ENCODE measurements at regions not wholly inside any gene's neighbourhood (a gene's known extent, or its start where the extent isn't known, plus 50 kb on each side); places are given as distances from the start of the nearest gene placed in this dataset.

DNA sequence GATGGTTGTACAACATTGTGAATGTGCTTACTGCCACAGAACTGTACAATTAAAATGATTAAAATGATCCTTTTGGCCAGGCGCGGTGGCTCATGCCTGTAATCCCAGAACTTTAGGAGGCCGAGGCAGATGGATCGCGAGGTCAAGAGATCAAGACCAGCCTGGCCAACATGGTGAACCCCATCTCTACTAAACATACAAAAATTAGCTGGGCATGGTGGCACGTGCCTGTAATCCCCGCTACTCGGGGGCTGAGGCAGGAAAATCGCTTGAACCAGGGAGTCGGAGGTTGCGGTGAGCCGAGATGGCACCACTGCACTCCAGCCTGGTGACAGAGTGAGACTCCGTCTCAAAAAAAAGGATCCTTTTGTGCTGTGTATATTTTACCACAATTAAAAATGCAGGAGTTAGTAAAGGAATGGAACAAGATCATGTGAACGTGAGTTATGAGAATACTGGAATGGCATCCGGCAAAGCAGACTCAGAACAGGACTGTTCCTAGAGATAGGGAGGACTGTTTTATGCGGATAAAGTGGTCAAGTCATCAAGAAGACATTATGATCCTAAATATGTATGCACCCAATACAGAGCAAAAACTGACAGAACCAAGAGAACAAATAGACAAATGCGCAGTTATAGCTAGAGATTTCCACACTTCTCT, 58.0 kb upstream of the CLDN5 start:
- Histone ChIP-seq H3K27ac (ENCODE audit: low read length) (no peak overlapping the region), H2AFZ (ENCODE audit: low read depth, low read length) (no peak overlapping the region), H3K9me3 (ENCODE audit: insufficient read depth, low read length) (no peaks in the 10 kb centered on the region), H3K9ac (ENCODE audit: low read length) (no peak overlapping the region), H3K27me3 (ENCODE audit: low read depth, low read length) (no peaks in the 10 kb centered on the region), H3K79me2 (ENCODE audit: low read length) (no peaks in the 10 kb centered on the region), H4K20me1 (ENCODE audit: insufficient read depth, low read length) (no peaks in the 10 kb centered on the region), H3K4me1 (ENCODE audit: low read length) (peaks cover 18% of the 10 kb centered on the region), H3K4me3 (ENCODE audit: low read length) (no peak overlapping the region), H3K4me2 (ENCODE audit: low read length) (no peak overlapping the region), H3K36me3 (replicated peaks; ENCODE audit: low read depth, low read length) (no peaks in the 10 kb centered on the region)
- TF ChIP-seq, protein P1, sequence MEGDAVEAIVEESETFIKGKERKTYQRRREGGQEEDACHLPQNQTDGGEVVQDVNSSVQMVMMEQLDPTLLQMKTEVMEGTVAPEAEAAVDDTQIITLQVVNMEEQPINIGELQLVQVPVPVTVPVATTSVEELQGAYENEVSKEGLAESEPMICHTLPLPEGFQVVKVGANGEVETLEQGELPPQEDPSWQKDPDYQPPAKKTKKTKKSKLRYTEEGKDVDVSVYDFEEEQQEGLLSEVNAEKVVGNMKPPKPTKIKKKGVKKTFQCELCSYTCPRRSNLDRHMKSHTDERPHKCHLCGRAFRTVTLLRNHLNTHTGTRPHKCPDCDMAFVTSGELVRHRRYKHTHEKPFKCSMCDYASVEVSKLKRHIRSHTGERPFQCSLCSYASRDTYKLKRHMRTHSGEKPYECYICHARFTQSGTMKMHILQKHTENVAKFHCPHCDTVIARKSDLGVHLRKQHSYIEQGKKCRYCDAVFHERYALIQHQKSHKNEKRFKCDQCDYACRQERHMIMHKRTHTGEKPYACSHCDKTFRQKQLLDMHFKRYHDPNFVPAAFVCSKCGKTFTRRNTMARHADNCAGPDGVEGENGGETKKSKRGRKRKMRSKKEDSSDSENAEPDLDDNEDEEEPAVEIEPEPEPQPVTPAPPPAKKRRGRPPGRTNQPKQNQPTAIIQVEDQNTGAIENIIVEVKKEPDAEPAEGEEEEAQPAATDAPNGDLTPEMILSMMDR (IDR thresholded peaks at IDR 0.05; ENCODE audit: low read depth, low read length), result no peak
- TF ChIP-seq EZH2phosphoT487 (IDR thresholded peaks at IDR 0.05; ENCODE audit: low read depth), result no peak

DNA sequence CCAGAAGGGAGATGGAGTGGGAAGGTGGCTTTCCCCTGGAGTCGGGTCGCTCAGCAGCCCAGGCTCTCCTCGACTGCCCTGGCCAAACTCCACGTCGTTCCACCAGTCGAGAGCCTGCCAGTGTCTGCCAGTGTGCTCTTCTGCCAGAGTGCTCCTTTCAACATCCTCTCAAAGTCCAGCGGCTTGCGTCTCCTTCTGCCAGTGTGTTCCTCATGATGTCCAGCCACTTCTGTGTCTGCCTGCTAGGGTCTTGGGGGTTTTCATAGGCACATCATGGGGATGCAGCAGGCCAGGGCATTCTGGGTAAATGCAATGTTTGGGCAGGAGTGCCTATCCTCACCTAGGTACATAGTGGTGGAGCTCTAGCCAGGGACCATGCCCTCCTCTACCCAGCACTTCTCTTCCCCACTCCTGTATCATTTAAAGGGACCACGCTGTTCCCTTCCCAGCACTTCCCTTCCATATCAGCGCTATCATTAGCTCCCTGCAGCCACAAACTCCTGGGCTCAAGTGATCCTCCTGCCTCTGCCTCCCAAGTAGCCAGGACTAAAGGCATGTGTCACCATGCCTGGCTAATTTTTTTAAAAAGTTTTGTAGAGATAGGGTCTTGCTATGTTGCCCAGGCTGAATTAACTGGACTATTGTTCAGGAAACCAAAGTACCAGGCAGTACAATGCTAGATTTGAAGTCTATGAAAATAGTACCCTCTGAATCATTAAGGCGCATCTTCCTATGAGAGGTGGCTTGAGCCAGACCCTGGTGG, 62.9 kb upstream of the CLDN5 start:
- Histone ChIP-seq H3K4me1 (ENCODE audit: low read length) (peaks cover under 1% of the 10 kb centered on the region; the same call in 1 of the 2 replicates), H3K4me3 (ENCODE audit: low read length) (no peak overlapping the region)

DNA sequence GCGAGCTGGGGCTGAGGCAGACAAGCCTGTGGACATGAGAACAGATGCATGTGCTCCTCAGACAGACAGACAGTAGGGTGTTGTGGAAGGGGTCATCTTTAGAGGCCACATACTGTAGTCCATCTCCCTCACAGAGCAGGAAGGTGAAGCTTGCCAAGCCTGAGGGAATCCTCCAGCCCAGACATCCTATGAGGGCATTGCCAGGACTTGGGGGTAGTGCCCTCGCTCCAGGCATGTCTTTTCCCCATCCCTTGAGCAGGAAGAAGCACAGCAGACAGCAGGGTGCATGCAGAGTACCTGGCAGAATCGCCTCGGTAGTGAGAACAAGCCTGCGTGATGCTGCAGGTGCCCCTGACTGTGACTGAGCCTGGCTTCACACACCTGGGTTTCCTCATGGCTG, 66.5 kb upstream of the CLDN5 start:
- Histone ChIP-seq H3K27ac (ENCODE audit: low read length) (no peak overlapping the region), H3K9me3 (ENCODE audit: insufficient read depth, low read length) (no peaks in the 10 kb centered on the region), H3K4me1 (ENCODE audit: low read length) (peaks cover 14% of the 10 kb centered on the region), H3K36me3 (replicated peaks; ENCODE audit: low read depth, low read length) (no peaks in the 10 kb centered on the region), H3K4me3 (ENCODE audit: low read length) (no peak overlapping the region), H3K27me3 (ENCODE audit: low read depth, low read length) (peaks cover 13% of the 10 kb centered on the region; the same call in 1 of the 2 replicates), H3K4me2 (ENCODE audit: low read length) (no peak overlapping the region), H3K79me2 (ENCODE audit: low read length) (no peaks in the 10 kb centered on the region), H4K20me1 (ENCODE audit: insufficient read depth, low read length) (no peaks in the 10 kb centered on the region), H3K9ac (ENCODE audit: low read length) (no peak overlapping the region), H2AFZ (ENCODE audit: low read depth, low read length) (no peak overlapping the region)
- TF ChIP-seq, protein P1 (IDR thresholded peaks at IDR 0.05; ENCODE audit: low read depth, low read length), result no peak
- TF ChIP-seq EZH2phosphoT487 (IDR thresholded peaks at IDR 0.05; ENCODE audit: low read depth), result no peak

More for the DNA sequence above, 62.9 kb upstream of the CLDN5 start:
- H3K9ac ChIP-seq (ENCODE audit: low read length), result no peak overlapping the region
- no peak overlapping the region for H2AFZ ChIP-seq (ENCODE audit: low read depth, low read length)
- H3K79me2 ChIP-seq (ENCODE audit: low read length), result no peaks in the 10 kb centered on the region
- no peaks in the 10 kb centered on the region for H4K20me1 ChIP-seq (ENCODE audit: insufficient read depth, low read length)
- no peaks in the 10 kb centered on the region for H3K9me3 ChIP-seq (ENCODE audit: insufficient read depth, low read length)
- no peak overlapping the region for H3K4me2 ChIP-seq (ENCODE audit: low read length)
- no peak overlapping the region for H3K27ac ChIP-seq (ENCODE audit: low read length)
- no peak for TF ChIP-seq EZH2phosphoT487 (IDR thresholded peaks at IDR 0.05; ENCODE audit: low read depth)
- TF ChIP-seq, protein P1 (IDR thresholded peaks at IDR 0.05; ENCODE audit: low read depth, low read length), result no peak
- peaks cover 13% of the 10 kb centered on the region; the same call in 1 of the 2 replicates for H3K27me3 ChIP-seq (ENCODE audit: low read depth, low read length)
- no peaks in the 10 kb centered on the region for H3K36me3 ChIP-seq (replicated peaks; ENCODE audit: low read depth, low read length)

DNA sequence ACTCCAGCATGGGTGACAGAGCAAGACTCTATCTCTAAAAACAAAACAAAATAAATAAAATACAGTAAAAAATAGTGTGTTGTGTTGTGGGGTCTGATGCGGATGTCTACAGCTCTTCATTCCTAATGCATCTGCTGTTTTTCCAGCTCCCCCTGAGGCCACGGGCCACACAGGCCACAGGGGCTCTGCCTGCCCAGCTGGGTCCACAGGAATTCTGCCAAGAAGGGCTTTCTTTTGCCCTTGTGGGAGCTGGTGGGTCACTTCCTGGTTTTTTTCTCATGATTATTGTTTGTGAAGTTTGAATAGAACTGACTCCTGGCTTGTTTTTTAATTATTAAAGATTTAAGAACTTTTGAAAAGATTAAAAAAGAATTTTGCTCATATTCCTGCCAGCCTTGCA, 67.4 kb upstream of the CLDN5 start:
- H2AFZ ChIP-seq (ENCODE audit: low read depth, low read length), result no peak overlapping the region
- no peaks in the 10 kb centered on the region for H4K20me1 ChIP-seq (ENCODE audit: insufficient read depth, low read length)
- H3K4me1 ChIP-seq (ENCODE audit: low read length), result peaks cover 16% of the 10 kb centered on the region
- peaks cover 13% of the 10 kb centered on the region; the same call in 1 of the 2 replicates for H3K27me3 ChIP-seq (ENCODE audit: low read depth, low read length)
- no peak overlapping the region for H3K4me2 ChIP-seq (ENCODE audit: low read length)
- no peak overlapping the region for H3K4me3 ChIP-seq (ENCODE audit: low read length)
- H3K36me3 ChIP-seq (replicated peaks; ENCODE audit: low read depth, low read length), result no peaks in the 10 kb centered on the region
- TF ChIP-seq, protein P1 (IDR thresholded peaks at IDR 0.05; ENCODE audit: low read depth, low read length), result no peak
- TF ChIP-seq EZH2phosphoT487 (IDR thresholded peaks at IDR 0.05; ENCODE audit: low read depth), result no peak
- H3K27ac ChIP-seq (ENCODE audit: low read length), result no peak overlapping the region
- no peaks in the 10 kb centered on the region for H3K79me2 ChIP-seq (ENCODE audit: low read length)
- no peaks in the 10 kb centered on the region for H3K9me3 ChIP-seq (ENCODE audit: insufficient read depth, low read length)
- no peak overlapping the region for H3K9ac ChIP-seq (ENCODE audit: low read length)
